Endothelial cell of umbilical vein (primary cell): ENCODE measurements at regions not wholly inside any gene's neighbourhood (a gene's known extent, or its start where the extent isn't known, plus 50 kb on each side); places are given as distances from the start of the nearest gene placed in this dataset.

Experiments
- BruUV-seq: library from RNA; stranded (reverse); fragments of 400-500 nt; replicated peaks from 2 replicates; lab custom pipeline; 2021; lab: Mats Ljungman, UMichigan
- CTCF ChIA-PET: fragments of 300-600, 350-600 bp; sonication (Branson Sonifier 250); formaldehyde crosslinking; loops from one replicate; lab custom pipeline; 2021; ENCODE audit warnings: antibody characterized with exemption, inconsistent platforms; lab: Charles Lee
- POLR2A ChIA-PET: fragments of 300-600, 350-600 bp; sonication (Branson Sonifier 250); formaldehyde crosslinking; loops from one replicate; lab custom pipeline; 2021; ENCODE audit warnings: antibody characterized with exemption, inconsistent platforms; lab: Charles Lee
- DNase-seq: peaks from one replicate; pipeline ENCODE4 v3.0.0-alpha.2; 2011; ENCODE audit warnings: low read depth, low spot score
- FAIRE-seq: peaks from 2 replicates; lab custom pipeline; 2011; peaks lifted over from hg19 to GRCh38; lab: Jason Lieb, UNC
- H2AFZ ChIP-seq: 2 replicates; pipeline ENCODE4 v1.6.0; 2012; ENCODE audit warnings: low read depth, low read length, control low read depth, inconsistent platforms
- H3K27ac ChIP-seq: 2 replicates; pipeline ENCODE4 v1.5.1; 2011; ENCODE audit warnings: low read depth, mild to moderate bottlenecking, control low read depth, low read length, moderate library complexity; ENCODE audit not compliant: insufficient read depth
- H3K27me3 ChIP-seq, 2 experiments: 2 replicates each; pipeline versions ENCODE4 v1.6.0 to v1.6.1; 2011; ENCODE audit warnings: low read length in 2 of 2, mixed read lengths in 1 of 2; ENCODE audit not compliant: control insufficient read depth in 2 of 2, insufficient read depth in 2 of 2
- H3K36me3 ChIP-seq, 2 experiments: 2 replicates in 1 of 2; 3 replicates in 1 of 2; pipeline ENCODE4 v1.5.1; 2011; ENCODE audit warnings: low read length in 2 of 2, mild to moderate bottlenecking in 1 of 2, moderate library complexity in 1 of 2; ENCODE audit not compliant: control insufficient read depth in 2 of 2, insufficient read depth in 2 of 2; ENCODE audit errors: extremely low read depth in 1 of 2
- H3K4me1 ChIP-seq: 3 replicates; pipeline ENCODE4 v1.5.1; 2011; ENCODE audit warnings: mild to moderate bottlenecking, low read length; ENCODE audit not compliant: control insufficient read depth, insufficient read depth; ENCODE audit errors: extremely low read depth
- H3K4me2 ChIP-seq: 2 replicates; pipeline ENCODE4 v1.6.1; 2011; ENCODE audit warnings: low read length, control low read depth, mixed read lengths; ENCODE audit not compliant: insufficient read depth
- H3K4me3 ChIP-seq, 3 experiments: fragments of 200-600 bp in 1 of 3; sonication (generic), shearing (Covaris generic) in 1 of 3; replicated peaks in 1 of 3; 2 replicates each; pipeline ENCODE4 v1.5.1; 2011 to 2016; ENCODE audit warnings: control low read depth in 3 of 3, low read length in 3 of 3, mild to moderate bottlenecking in 2 of 3, inconsistent platforms in 1 of 3, low read depth in 1 of 3, moderate library complexity in 1 of 3; ENCODE audit not compliant: insufficient read depth in 1 of 3
- H3K79me2 ChIP-seq: 2 replicates; pipeline ENCODE4 v1.6.0; 2012; ENCODE audit warnings: low read length, inconsistent platforms; ENCODE audit not compliant: control insufficient read depth, insufficient read depth
- H3K9ac ChIP-seq: replicated peaks from 2 replicates; pipeline ENCODE3; 2011; ENCODE audit warnings: low read length, control low read depth; ENCODE audit not compliant: insufficient read depth; ENCODE audit errors: extremely low read depth
- H3K9me1 ChIP-seq: replicated peaks from 3 replicates; pipeline ENCODE4 v1.6.0; 2011; ENCODE audit warnings: mild to moderate bottlenecking, low read length; ENCODE audit not compliant: control insufficient read depth, insufficient read depth; ENCODE audit errors: extremely low read depth
- H3K9me3 ChIP-seq: replicated peaks from 2 replicates; pipeline ENCODE4 v1.5.1; 2012; ENCODE audit warnings: low read length, inconsistent platforms; ENCODE audit not compliant: control insufficient read depth, insufficient read depth
- H4K20me1 ChIP-seq: replicated peaks from 2 replicates; pipeline ENCODE3; 2011; ENCODE audit warnings: mild to moderate bottlenecking, low read length; ENCODE audit not compliant: control insufficient read depth, insufficient read depth; ENCODE audit errors: extremely low read depth
- EZH2 ChIP-seq: IDR thresholded peaks from 2 replicates; pipeline ENCODE4 v1.6.1; 2012; ENCODE audit warnings: borderline replicate concordance, low read depth, mild to moderate bottlenecking, moderate library complexity, low read length, inconsistent platforms; ENCODE audit not compliant: severe bottlenecking
- FOS ChIP-seq: IDR thresholded peaks from 2 replicates; pipeline ENCODE4 v1.6.1; 2011; ENCODE audit warnings: mild to moderate bottlenecking, low read length, moderate library complexity, borderline replicate concordance; ENCODE audit not compliant: insufficient read depth
- GATA2 ChIP-seq: IDR thresholded peaks from 2 replicates; pipeline ENCODE4 v1.7.0; 2011; ENCODE audit warnings: low read depth, mild to moderate bottlenecking, moderate library complexity, mixed read lengths, low read length; ENCODE audit not compliant: insufficient read length, insufficient read depth
- JUN ChIP-seq: IDR thresholded peaks from 2 replicates; pipeline ENCODE4 v1.6.1; 2011; ENCODE audit warnings: borderline replicate concordance, low read depth; ENCODE audit not compliant: insufficient read length, insufficient read depth
- MYC ChIP-seq: IDR thresholded peaks from one replicate; pipeline ENCODE4 v1.6.1; 2011; ENCODE audit warnings: mild to moderate bottlenecking, low read depth, low read length
- POLR2A ChIP-seq: IDR thresholded peaks from 2 replicates; pipeline ENCODE4 v1.6.1; 2012; ENCODE audit warnings: low read depth, mild to moderate bottlenecking, control low read depth, low read length
- POLR2AphosphoS5 ChIP-seq: IDR thresholded peaks from 2 replicates; pipeline ENCODE4 v1.6.1; 2012; ENCODE audit warnings: low read depth, mild to moderate bottlenecking, control low read depth, low read length, moderate library complexity; ENCODE audit not compliant: insufficient read depth
- dilution Hi-C: fragments of 300-500 bp; cut with MboI; formaldehyde crosslinking; loops from one replicate; pipeline ENCODE4 v1.15.0; 2019; ENCODE audit warnings: low sequenced_read_pairs; ENCODE audit not compliant: extremely low pct_ligation_motif_present
- intact Hi-C: fragments of 100-400 bp; cut with micrococcal nuclease; formaldehyde crosslinking; loops from one replicate; pipeline ENCODE4 v1.10.0; 2022
- TF ChIP-seq, protein P1 (sequence below), 2 donors: IDR thresholded peaks; 1 replicate in 1 of 2; 2 replicates in 1 of 2; pipeline ENCODE4 v1.5.1; 2011; ENCODE audit warnings: low read length in 2 of 2, mild to moderate bottlenecking in 2 of 2, moderate library complexity in 2 of 2, control low read depth in 1 of 2, inconsistent platforms in 1 of 2, low read depth in 1 of 2; ENCODE audit not compliant: insufficient read depth in 1 of 2; ENCODE audit errors: extremely low read depth in 1 of 2
- TF ChIP-seq, protein P2 (sequence below): IDR thresholded peaks from 2 replicates; pipeline ENCODE4 v1.6.1; 2011; ENCODE audit not compliant: insufficient read depth, insufficient read length

GRCh38 chr13:58531614-58532013, 900.1 kb downstream of the PCDH17 start:
- Histone ChIP-seq H3K36me3 (no peaks in the 10 kb centered on the region), H3K27ac (no peak overlapping the region), H3K27me3 (no peaks in the 10 kb centered on the region), H2AFZ (no peak overlapping the region), H3K4me1 (no peaks in the 10 kb centered on the region), H4K20me1 (no peaks in the 10 kb centered on the region), H3K9ac (no peak overlapping the region), H3K9me3 (no peaks in the 10 kb centered on the region), H3K9me1 (no peaks in the 10 kb centered on the region), H3K4me2 (no peak overlapping the region), H3K79me2 (no peaks in the 10 kb centered on the region), H3K4me3 (no peak overlapping the region)
- FAIRE-seq (no peak), DNase-seq (no peak)
- ChIA-PET CTCF (no interaction called here), POLR2A (no interaction called here)
- dilution Hi-C loops = no loop called here
- intact Hi-C loops = no loop called here
- BruUV-seq = no TSS peak
- TF ChIP-seq EZH2 (no peak), MYC (no peak), GATA2 (no peak)
- TF ChIP-seq, protein P1, sequence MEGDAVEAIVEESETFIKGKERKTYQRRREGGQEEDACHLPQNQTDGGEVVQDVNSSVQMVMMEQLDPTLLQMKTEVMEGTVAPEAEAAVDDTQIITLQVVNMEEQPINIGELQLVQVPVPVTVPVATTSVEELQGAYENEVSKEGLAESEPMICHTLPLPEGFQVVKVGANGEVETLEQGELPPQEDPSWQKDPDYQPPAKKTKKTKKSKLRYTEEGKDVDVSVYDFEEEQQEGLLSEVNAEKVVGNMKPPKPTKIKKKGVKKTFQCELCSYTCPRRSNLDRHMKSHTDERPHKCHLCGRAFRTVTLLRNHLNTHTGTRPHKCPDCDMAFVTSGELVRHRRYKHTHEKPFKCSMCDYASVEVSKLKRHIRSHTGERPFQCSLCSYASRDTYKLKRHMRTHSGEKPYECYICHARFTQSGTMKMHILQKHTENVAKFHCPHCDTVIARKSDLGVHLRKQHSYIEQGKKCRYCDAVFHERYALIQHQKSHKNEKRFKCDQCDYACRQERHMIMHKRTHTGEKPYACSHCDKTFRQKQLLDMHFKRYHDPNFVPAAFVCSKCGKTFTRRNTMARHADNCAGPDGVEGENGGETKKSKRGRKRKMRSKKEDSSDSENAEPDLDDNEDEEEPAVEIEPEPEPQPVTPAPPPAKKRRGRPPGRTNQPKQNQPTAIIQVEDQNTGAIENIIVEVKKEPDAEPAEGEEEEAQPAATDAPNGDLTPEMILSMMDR (IDR thresholded peaks at IDR 0.05; ENCODE audit: extremely low read depth in 1 of 2, insufficient read depth in 1 of 2, low read depth in 1 of 2, low read length in 2 of 2) = no peak
- TF ChIP-seq, protein P2, sequence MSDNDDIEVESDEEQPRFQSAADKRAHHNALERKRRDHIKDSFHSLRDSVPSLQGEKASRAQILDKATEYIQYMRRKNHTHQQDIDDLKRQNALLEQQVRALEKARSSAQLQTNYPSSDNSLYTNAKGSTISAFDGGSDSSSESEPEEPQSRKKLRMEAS = no peak

GRCh38 chr13:58542530-58542929, 911.0 kb downstream of the PCDH17 start:
- no peaks in the 10 kb centered on the region for H3K79me2 ChIP-seq
- no peak overlapping the region for H3K9ac ChIP-seq
- intact Hi-C loops (no loop called here), dilution Hi-C loops (no loop called here)
- H3K9me1 ChIP-seq = no peaks in the 10 kb centered on the region
- no peak for FAIRE-seq
- no peaks in the 10 kb centered on the region for H4K20me1 ChIP-seq
- H3K27me3 ChIP-seq = no peaks in the 10 kb centered on the region
- ChIA-PET CTCF (no interaction called here), POLR2A (no interaction called here)
- no peak for DNase-seq
- no peak overlapping the region for H3K4me3 ChIP-seq
- BruUV-seq = no TSS peak
- H3K36me3 ChIP-seq = no peaks in the 10 kb centered on the region
- TF ChIP-seq EZH2 (no peak), POLR2A (no peak), JUN (no peak), MYC (no peak), GATA2 (no peak), POLR2AphosphoS5 (no peak), FOS (no peak)
- TF ChIP-seq, protein P2 = no peak
- TF ChIP-seq, protein P1 (IDR thresholded peaks at IDR 0.05; ENCODE audit: extremely low read depth in 1 of 2, insufficient read depth in 1 of 2, low read depth in 1 of 2, low read length in 2 of 2) = no peak
- no peak overlapping the region for H3K27ac ChIP-seq
- H3K4me1 ChIP-seq = no peaks in the 10 kb centered on the region
- H3K4me2 ChIP-seq = no peak overlapping the region
- H2AFZ ChIP-seq = no peak overlapping the region
- no peaks in the 10 kb centered on the region for H3K9me3 ChIP-seq
